NCI-H69 (cell line): ENCODE measurements at regions not wholly inside any gene's neighbourhood (a gene's known extent, or its start where the extent isn't known, plus 50 kb on each side); places are given as distances from the start of the nearest gene placed in this dataset.

Source experiments
- DNase-seq: peaks from one replicate; lab custom pipeline; 2025; lab: John Stamatoyannopoulos, UW

GRCh38 chrX:21056622-21057021 is 317.6 kb upstream of the CNKSR2 start:
- DNase-seq: no peak

DNA sequence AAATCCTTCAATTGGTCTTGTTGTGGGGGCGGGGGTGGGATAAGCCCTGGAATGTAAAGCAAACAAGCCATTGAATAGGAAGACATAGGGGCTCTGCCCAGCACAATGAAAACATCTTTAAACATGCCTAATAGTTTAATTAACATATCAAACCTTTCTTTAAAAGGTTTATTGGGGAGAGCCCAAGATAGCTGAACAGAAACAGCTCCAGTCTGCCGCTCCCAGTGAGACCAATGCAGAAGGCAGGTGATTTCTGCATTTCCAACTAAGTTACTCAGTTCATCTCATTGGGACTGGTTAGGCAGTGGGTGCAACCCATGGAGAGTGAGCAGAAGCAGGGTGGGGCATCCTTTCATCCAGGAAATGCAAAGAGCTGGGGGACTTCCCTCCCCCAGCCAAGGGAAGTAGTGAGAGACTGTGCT is 327.2 kb upstream of the CNKSR2 start:
- no peak for DNase-seq

DNA sequence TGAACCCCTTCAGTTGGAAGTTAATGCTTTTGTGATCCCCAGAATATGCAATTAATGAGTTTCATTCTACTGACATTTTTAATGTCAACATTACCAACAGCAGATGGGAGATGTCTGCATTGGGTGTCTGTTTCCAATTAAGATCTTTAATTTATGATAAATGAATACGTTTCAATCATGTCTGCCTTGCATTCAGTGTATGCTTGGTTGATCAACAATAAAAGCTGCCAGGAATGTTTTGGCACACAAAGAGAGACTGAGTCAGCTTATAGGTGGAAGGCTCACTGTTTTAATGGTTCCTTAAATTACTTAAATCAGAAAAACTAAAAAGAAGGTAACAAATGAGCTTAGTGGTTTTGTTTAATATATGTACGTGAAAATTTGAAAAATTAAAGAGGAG is 359.9 kb upstream of the CNKSR2 start:
- DNase-seq: no peak

DNA sequence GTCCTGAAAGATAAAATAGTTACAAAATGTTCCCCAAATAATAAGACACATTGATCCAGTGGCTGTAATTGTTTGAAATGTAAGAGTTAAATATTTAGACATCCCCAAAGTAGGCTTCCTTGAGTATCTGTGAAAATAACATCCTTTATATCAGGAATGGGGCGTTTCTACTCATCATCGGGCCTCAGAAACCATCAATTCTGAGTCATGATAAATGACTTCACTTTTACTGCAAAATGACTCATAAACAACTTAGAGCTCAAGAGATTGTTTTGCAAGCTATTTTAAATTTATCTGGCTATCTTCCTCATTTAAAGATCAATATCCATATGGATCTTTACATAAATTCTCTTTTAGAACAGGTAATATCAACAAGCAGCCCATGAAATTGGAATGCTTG is 369.4 kb upstream of the CNKSR2 start:
- DNase-seq: no peak

DNA sequence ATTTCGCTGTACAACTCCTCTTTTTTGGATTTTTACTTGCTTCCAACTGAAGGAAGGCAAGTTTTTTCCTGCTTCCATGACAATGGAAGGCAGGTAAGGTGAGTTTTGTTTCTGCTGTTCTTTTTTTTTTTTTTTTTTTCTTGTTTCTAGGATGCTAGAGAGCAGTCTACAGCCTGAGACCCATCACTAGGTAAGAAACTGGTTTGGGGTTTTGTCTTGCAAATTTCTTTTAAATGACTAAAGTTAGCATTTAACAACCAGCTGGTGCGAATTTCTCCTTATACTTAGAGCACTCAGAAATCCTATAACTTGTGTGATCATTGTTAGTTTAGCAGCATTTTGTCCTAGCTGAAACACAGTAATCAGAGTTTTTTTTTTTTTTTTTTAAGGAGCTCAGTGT is 378.4 kb upstream of the CNKSR2 start:
- DNase-seq: no peak

GRCh38 chrX:20989361-20989760 is 384.9 kb upstream of the CNKSR2 start:
- DNase-seq: no peak

- no peak for DNase-seq
Measured at GRCh38 chrX:20988804-20989203, 385.4 kb upstream of the CNKSR2 start.

- DNase-seq: no peak
Measured at GRCh38 chrX:20988118-20988517, 386.1 kb upstream of the CNKSR2 start.

DNA sequence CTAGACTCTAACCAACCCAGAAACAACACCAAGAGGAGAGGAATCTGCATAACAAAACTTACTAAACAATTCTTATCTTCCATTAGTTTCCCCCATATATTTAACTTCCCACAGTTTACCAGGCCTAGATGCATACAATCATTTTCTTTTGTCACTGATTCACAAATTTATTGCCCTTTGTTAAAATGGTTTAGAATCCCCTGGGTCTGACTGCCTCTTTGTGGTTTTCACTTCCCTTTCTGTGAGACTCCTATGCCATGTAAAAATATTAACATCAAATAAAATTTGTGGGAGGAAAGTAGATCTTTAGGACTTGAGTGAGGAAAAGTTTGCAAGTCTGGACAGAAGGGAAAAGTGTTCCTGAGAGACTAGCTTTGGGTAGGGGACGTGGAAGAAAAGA is 393.8 kb upstream of the CNKSR2 start:
- no peak for DNase-seq

- no peak for DNase-seq
Measured at GRCh38 chrX:20974326-20974725, 399.9 kb upstream of the CNKSR2 start.

GRCh38 chrX:20973038-20973437 is 401.2 kb upstream of the CNKSR2 start:
- no peak for DNase-seq

DNA sequence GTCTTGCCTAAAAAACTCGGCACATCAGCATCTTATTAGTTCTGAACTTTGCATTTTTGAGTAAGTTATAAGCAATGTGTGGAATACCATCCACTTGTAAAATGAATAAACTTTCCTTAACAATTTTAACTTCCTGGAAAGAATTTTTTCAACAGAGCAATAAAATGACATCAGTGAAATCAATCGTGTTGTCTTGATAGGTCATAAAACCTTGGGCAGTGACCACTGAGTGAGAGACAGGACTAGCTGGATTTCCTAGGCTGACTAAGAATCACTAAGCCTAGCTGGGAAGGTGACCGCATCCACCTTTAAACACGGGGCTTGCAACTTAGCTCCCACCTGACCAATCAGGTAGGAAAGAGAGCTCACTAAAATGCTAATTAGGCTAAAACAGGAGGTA is 403.0 kb upstream of the CNKSR2 start:
- DNase-seq: no peak

- DNase-seq: no peak
Measured at GRCh38 chrX:20969565-20969964, 404.7 kb upstream of the CNKSR2 start.

DNA sequence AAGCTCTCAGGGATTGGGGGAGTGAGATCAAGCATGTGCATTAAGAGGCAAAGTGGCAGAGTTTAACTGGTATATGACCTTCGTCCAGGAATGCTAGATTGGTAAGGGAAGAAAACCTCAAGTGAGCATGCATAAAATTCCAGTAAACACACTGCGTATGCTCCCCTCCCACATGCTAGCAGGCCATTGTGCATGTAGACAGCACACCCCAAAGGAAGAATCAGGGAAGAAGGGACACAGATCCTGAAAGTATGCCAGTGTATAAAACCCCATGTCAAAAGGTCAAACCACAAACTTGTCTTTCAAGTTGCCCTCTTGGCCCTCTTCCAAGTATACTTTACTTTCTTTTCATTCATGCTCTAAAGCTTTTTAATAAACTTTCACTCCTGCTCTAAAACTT is 405.2 kb upstream of the CNKSR2 start:
- DNase-seq: no peak

DNA sequence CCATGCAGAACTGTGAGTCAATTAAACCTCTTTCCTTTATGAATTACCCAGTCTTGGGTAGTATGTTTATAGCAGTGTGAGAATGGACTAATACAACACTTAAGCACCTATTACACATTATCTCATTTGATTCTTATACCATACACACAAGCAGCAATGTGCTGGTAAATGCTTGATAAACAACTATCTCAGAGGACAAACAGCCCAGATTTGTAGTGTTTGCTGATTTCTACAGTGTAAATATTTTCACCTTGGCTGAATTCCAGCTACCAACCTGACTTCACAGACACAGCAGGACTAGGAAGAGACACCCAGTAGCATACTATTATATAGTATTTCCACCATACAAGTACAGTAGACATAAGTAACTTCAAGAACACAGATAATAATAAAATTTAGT is 406.5 kb upstream of the CNKSR2 start:
- DNase-seq: no peak

DNA sequence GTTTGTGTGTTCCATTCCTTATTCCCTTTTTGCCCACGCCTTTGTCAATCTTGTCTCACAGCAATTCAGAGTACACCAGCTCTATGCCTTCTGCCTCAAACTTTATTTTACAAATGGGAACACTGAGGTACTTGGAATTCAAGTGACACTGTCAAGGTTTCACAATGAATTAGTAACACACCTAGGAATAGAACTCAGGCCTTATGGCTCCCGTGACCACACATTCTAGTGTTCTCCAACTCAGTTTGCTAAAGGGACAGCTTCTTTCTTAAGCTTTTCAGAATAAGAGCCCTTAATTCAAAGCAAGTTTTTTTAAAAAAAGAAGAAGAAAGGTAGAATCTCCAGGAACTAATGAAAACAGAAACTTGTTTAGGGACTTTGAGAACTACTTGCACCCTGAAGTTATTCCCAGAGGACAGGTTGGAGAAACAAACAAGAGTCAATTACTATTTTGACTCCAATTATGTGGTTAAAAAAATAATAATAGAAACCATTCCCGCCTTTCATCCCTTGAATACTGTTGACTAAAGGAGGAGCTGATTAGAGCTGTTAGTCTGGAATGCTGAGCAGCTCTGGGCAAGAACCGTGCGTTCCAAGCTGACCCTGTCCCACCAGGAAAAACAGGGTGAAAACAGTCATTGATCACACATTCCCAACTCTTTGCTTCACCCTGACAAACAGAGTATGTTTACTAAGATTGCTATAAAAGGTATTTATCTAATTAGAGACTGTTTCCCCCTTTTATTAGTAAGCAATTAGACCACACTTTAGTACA is 408.8 kb upstream of the CNKSR2 start:
- DNase-seq: no peak

- no peak for DNase-seq
Measured at GRCh38 chrX:20954014-20954413, 420.2 kb upstream of the CNKSR2 start.

- no peak for DNase-seq
Measured at GRCh38 chrX:20952180-20952579, 422.0 kb upstream of the CNKSR2 start.

DNA sequence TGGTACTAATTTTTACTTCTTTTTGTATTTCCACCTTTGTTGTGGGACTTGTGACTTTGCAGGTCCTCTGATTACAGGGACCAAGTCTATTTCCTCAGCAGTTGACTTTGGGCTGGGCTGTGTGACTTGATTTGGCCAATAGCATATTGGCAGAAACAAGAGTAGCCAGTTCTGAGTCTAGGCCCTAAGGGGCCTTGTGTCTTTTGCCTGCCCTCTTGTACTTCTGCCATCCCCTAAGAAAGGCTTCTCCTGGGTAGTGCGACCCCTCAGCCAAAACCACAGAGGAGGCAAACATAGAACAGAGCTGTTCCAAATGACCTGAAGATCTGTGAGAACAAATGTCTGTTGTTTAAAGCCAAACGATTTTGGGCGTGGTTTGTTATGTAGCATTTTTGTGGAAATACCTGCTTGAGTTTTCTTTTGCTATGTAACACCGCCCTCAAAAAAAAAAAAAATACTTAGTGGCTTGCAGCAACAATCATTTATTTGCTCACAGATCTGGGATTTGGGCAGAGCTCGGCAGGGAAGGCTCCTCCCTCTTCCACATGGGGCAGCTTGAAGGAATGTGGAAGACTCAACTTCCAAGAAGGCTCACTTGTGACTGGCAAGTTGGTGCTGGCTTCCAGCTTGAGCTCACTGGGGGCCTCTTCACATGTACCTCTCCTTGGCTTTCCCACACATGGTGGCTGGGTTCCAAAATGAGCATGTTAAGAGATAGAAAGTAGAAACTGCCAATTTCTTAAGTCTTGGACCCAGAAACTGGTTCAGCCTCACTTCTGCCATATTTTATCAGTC is 423.0 kb upstream of the CNKSR2 start:
- DNase-seq: no peak

- no peak for DNase-seq
Measured at GRCh38 chrX:20947411-20947912, 426.8 kb upstream of the CNKSR2 start.

GRCh38 chrX:20913760-20914159 is 460.5 kb upstream of the CNKSR2 start:
- no peak for DNase-seq

- DNase-seq: no peak
Measured at GRCh38 chrX:20906571-20906970, 467.6 kb upstream of the CNKSR2 start.

- no peak for DNase-seq
Measured at GRCh38 chrX:20884565-20884964, 489.7 kb upstream of the CNKSR2 start.
